Mesothelial cell of epicardium (in vitro differentiated cells): ENCODE measurements at regions not wholly inside any gene's neighbourhood (a gene's known extent, or its start where the extent isn't known, plus 50 kb on each side); places are given as distances from the start of the nearest gene placed in this dataset.
A peak's percentile ranks its signal among the peaks of the same experiment; 100 is the strongest.

Experiments used
- DNase-seq, 2 experiments: peaks; one replicate each; pipeline ENCODE4 v3.0.0; 2021; ENCODE audit warnings: low spot score in 2 of 2; ENCODE audit not compliant: unreplicated experiment in 2 of 2
- H3K27ac Mint-ChIP-seq: 2 replicates; pipeline ENCODE4 v1.8.0; 2021; ENCODE audit warnings: mixed read lengths
- H3K27me3 Mint-ChIP-seq: 2 replicates; pipeline ENCODE4 v1.8.0; 2021; ENCODE audit warnings: low read depth, mixed read lengths
- H3K36me3 Mint-ChIP-seq: 2 replicates; pipeline ENCODE4 v1.8.0; 2021; ENCODE audit warnings: mixed read lengths
- H3K4me1 Mint-ChIP-seq: 2 replicates; pipeline ENCODE4 v1.8.0; 2021; ENCODE audit warnings: mixed read lengths
- H3K4me3 Mint-ChIP-seq: 2 replicates; pipeline ENCODE4 v1.8.0; 2021; ENCODE audit warnings: mild to moderate bottlenecking, moderate library complexity, mixed read lengths
- H3K9me3 Mint-ChIP-seq: 2 replicates; pipeline ENCODE4 v1.8.0; 2021; ENCODE audit warnings: mixed read lengths
- TF ChIP-seq, protein P1 (sequence below): fragments of 200-600 bp; sonication (generic); IDR thresholded peaks from one replicate; pipeline ENCODE4 v1.5.0; 2021; ENCODE audit warnings: antibody characterized with exemption; ENCODE audit not compliant: unreplicated experiment

DNA sequence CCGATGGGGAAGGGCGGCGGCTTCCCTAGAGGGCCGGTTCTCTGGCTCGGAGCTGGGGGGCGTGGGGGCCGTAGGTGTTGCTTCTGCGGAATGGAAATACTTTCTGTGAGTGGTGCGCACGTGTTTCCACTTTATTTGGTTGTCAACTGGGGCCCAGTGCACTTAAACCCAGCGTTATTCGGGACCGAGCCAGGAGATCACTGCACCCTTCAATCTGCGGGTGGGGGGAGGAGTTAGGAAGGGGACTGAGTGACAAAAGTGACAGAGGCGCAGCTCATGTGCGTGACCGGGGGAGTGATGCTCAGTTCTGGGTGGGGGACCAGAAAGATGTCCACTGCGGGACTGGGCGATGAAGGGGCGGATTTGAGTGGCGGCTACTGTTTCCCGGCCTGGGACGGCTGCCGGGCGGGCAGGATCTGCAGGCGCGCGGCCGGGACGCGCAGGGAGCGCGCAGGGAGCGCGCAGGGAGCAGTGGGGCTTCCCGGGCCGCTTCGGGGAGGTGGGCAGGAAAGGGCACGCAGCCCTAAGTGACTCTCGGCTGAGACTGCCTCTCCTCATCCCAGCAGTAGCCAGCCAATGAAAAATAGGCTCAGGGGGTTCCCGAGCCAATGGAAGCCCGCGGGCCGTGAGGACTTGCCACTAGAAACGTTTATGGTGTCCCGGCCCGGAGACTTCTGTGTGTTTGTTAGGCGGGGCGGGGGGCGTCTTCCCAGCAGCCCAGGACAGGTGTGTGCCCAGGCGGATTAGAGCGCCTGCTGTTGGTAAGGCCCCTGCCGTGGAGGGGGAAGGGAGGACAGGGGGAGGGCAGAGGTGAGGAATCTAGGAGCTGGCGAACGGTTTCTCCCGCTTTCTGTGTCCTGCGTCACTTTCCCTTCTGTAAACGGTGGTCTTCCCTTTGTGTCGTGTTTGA is 54.3 kb upstream of the KDM7A start:
- TF ChIP-seq, protein P1, sequence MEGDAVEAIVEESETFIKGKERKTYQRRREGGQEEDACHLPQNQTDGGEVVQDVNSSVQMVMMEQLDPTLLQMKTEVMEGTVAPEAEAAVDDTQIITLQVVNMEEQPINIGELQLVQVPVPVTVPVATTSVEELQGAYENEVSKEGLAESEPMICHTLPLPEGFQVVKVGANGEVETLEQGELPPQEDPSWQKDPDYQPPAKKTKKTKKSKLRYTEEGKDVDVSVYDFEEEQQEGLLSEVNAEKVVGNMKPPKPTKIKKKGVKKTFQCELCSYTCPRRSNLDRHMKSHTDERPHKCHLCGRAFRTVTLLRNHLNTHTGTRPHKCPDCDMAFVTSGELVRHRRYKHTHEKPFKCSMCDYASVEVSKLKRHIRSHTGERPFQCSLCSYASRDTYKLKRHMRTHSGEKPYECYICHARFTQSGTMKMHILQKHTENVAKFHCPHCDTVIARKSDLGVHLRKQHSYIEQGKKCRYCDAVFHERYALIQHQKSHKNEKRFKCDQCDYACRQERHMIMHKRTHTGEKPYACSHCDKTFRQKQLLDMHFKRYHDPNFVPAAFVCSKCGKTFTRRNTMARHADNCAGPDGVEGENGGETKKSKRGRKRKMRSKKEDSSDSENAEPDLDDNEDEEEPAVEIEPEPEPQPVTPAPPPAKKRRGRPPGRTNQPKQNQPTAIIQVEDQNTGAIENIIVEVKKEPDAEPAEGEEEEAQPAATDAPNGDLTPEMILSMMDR = no peak
- H3K9me3 Mint-ChIP-seq = no peaks in the 10 kb centered on the region
- DNase-seq = peak in 1 of 2 experiments; percentile 56
- H3K4me3 Mint-ChIP-seq = peak overlapping the region; percentile 68
- peaks cover 17% of the 10 kb centered on the region for H3K4me1 Mint-ChIP-seq
- H3K27me3 Mint-ChIP-seq = peaks cover 49% of the 10 kb centered on the region
- H3K27ac Mint-ChIP-seq = no peak overlapping the region
- no peaks in the 10 kb centered on the region for H3K36me3 Mint-ChIP-seq

DNA sequence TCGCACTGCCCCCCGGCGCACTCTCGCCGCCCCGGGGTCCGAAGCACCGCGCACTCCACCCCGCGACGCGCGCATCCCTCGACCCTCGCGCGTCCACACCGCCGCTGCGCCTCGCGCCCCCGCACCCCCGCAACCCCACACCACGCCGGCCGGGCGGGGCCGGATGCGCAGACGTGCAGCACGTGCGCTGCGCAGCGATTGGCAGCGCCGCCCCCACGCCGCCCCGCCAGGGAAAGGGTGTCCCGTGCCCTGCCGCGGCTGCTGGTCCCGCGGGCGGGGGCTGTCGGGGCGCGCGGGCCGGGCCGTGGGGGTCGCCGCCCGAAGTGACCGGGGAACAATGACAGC is 53.7 kb upstream of the KDM7A start:
- no peak overlapping the region for H3K27ac Mint-ChIP-seq
- H3K9me3 Mint-ChIP-seq = no peaks in the 10 kb centered on the region
- DNase-seq = no peak
- peak overlapping the region; percentile 68 for H3K4me3 Mint-ChIP-seq
- peaks cover 49% of the 10 kb centered on the region for H3K27me3 Mint-ChIP-seq
- H3K36me3 Mint-ChIP-seq = no peaks in the 10 kb centered on the region
- TF ChIP-seq, protein P1 = no peak
- H3K4me1 Mint-ChIP-seq = peaks cover 17% of the 10 kb centered on the region

DNA sequence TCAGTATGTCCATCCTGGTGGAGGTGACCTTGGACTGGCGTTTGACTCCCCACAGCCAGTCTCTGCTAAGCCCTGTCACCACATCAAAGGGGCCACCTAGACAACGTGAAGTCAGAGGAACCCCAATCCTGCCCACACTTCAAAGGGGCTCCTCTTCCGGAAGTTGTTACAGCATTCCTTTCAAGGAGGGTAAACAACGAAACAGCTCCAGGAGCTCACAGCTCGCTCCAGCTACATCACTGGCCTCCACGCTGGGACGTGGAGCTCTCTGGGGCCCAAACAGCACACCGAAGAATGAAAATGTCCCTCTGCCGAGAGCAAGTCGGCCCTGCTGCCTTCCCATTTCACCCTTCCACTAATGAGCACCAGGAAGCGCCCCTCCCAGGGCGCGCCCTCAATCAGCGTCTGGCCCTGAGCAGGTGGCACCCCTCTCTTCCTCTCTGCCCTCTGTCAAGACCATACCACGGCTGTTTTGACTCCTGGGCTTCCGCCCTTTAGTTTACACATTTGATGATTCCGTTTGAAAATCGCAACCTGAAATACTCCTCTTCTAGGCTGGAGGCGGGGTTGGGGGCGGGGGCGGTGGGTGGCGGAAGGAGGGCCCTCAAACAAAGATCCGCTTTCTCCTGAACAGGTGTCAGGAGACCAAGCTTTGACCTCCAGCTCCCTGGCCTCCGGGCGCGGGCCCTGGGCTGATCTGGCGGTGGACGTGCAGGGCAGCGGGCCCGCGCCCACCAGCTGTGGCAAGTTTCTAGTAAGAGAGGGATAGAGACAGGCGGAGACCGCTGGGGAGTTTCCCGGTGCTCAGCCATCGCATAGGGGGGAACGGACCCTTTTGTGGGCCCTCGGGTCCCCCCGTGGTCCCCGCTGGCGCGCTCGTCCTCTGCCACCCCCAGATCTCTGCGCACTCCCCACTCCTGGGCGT is 53.1 kb upstream of the KDM7A start:
- peak overlapping the region; percentile 60 for H3K4me3 Mint-ChIP-seq
- H3K27ac Mint-ChIP-seq = no peak overlapping the region
- H3K9me3 Mint-ChIP-seq = no peaks in the 10 kb centered on the region
- no peak for DNase-seq
- peaks cover 47% of the 10 kb centered on the region for H3K27me3 Mint-ChIP-seq
- H3K36me3 Mint-ChIP-seq = no peaks in the 10 kb centered on the region
- peaks cover 17% of the 10 kb centered on the region for H3K4me1 Mint-ChIP-seq
- TF ChIP-seq, protein P1 = no peak

DNA sequence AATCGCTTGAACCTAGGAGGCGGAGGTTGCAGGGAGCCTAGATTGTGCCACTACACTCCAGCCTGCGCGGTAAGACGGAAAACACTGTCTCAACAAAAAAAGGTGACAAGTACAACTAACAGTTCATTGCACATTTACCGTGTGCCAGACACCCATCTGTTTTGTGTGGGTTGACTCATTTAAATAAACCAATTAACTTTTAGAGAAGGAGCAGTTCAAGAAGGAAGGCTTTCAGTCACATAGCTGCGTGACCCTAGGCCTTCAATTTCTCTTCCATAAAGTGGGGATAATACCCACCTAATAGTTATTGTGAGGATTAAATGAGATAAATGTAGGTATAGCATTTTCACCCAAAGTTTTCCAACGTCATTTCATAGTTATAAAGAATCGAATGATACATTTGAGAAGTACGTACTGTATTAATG is 52.3 kb upstream of the KDM7A start:
- no peak overlapping the region for H3K4me3 Mint-ChIP-seq

More for the DNA sequence above, 52.3 kb upstream of the KDM7A start:
- peaks cover 45% of the 10 kb centered on the region for H3K27me3 Mint-ChIP-seq
- peaks cover 17% of the 10 kb centered on the region for H3K4me1 Mint-ChIP-seq
- H3K36me3 Mint-ChIP-seq = no peaks in the 10 kb centered on the region
- H3K27ac Mint-ChIP-seq = no peak overlapping the region
- DNase-seq = no peak
- TF ChIP-seq, protein P1 = no peak
- no peaks in the 10 kb centered on the region for H3K9me3 Mint-ChIP-seq
